ENCODE measurements at regions not wholly inside any gene's neighbourhood (a gene's known extent, or its start where the extent isn't known, plus 50 kb on each side); places are given as distances from the start of the nearest gene placed in this dataset.

GRCh38 chrX:39709364-39709763, 388.4 kb downstream of the BCOR start:
- ATAC-seq (no peak), DNase-seq (no peak)
- H3K4me3 ChIP-seq: no peak overlapping the region
- intact Hi-C loops (cut with DNase I): no loop called here
- H3K27me3 ChIP-seq: peaks cover 0 to 21% (median 0%) of the 10 kb centered on the region in 7 donors
- peaks cover 0 to 8% (median 0%) of the 10 kb centered on the region in 9 donors for H3K4me1 ChIP-seq
- H3K27ac ChIP-seq: no peak overlapping the region
- H3K36me3 ChIP-seq: no peaks in the 10 kb centered on the region
- TF ChIP-seq CTCF (IDR thresholded peaks at IDR 0.05): no peak
- peaks cover 0 to 5% (median 0%) of the 10 kb centered on the region in 11 donors for H3K9me3 ChIP-seq
- 96 to 100% methylated on average over 1 of the region's 1 CpG for WGBS, 2 donors

GRCh38 chrX:39709812-39710211, 387.9 kb downstream of the BCOR start:
- H3K27ac ChIP-seq: no peak overlapping the region
- 94 to 100% methylated on average over 2 of the region's 2 CpGs for WGBS, 2 donors
- DNase-seq (no peak), ATAC-seq (no peak)
- no peak for TF ChIP-seq CTCF (IDR thresholded peaks at IDR 0.05)
- no peak overlapping the region for H3K4me3 ChIP-seq
- intact Hi-C loops (cut with DNase I): no loop called here
- H3K27me3 ChIP-seq: peaks cover 0 to 21% (median 0%) of the 10 kb centered on the region in 7 donors
- H3K4me1 ChIP-seq: peaks cover 0 to 8% (median 0%) of the 10 kb centered on the region in 9 donors
- no peaks in the 10 kb centered on the region for H3K36me3 ChIP-seq
- peaks cover 0 to 5% (median 0%) of the 10 kb centered on the region in 11 donors for H3K9me3 ChIP-seq

- DNase-seq (no peak), ATAC-seq (no peak)
- Histone ChIP-seq H3K27ac (no peak overlapping the region), H3K4me3 (no peak overlapping the region), H3K27me3 (peaks cover 0 to 21% (median 0%) of the 10 kb centered on the region in 7 donors), H3K36me3 (no peaks in the 10 kb centered on the region), H3K4me1 (no peaks in the 10 kb centered on the region), H3K9me3 (peaks cover 0 to 5% (median 0%) of the 10 kb centered on the region in 11 donors)
- WGBS, 2 donors: 50 to 73% methylated on average over 1 of the region's 1 CpG
- no peak for TF ChIP-seq CTCF (IDR thresholded peaks at IDR 0.05)
- intact Hi-C loops (cut with DNase I): no loop called here
Observed at GRCh38 chrX:39710776-39711175, 387.0 kb downstream of the BCOR start.

GRCh38 chrX:39714471-39714870, 383.3 kb downstream of the BCOR start:
- no peak overlapping the region for H3K4me3 ChIP-seq
- DNase-seq (no peak), ATAC-seq (no peak)
- TF ChIP-seq CTCF (IDR thresholded peaks at IDR 0.05): no peak
- intact Hi-C loops (cut with DNase I): no loop called here
- no peaks in the 10 kb centered on the region for H3K4me1 ChIP-seq
- no peak overlapping the region for H3K27ac ChIP-seq
- no peaks in the 10 kb centered on the region for H3K36me3 ChIP-seq
- WGBS, 2 donors: 95% methylated on average over 6 of the region's 6 CpGs
- peaks cover 0 to 8% (median 0%) of the 10 kb centered on the region in 7 donors for H3K27me3 ChIP-seq
- H3K9me3 ChIP-seq: no peaks in the 10 kb centered on the region

Measured in heart right ventricle (tissue), 16 donors.